Bronchial epithelial cell (primary cell): ENCODE measurements at regions not wholly inside any gene's neighbourhood (a gene's known extent, or its start where the extent isn't known, plus 50 kb on each side); places are given as distances from the start of the nearest gene placed in this dataset.

Experiments used
- DNase-seq: peaks from one replicate; pipeline ENCODE4 v3.0.0-alpha.2; 2010; ENCODE audit warnings: low read depth
- FAIRE-seq: peaks from 2 replicates; lab custom pipeline; 2011; peaks lifted over from hg19 to GRCh38; lab: Jason Lieb, UNC
- H3K27me3 ChIP-seq: 2 replicates; pipeline ENCODE4 v1.5.1; 2011; ENCODE audit warnings: low read length; ENCODE audit not compliant: control insufficient read depth, insufficient read depth
- H3K36me3 ChIP-seq: 2 replicates; pipeline ENCODE4 v1.5.1; 2011; ENCODE audit warnings: low read length; ENCODE audit not compliant: control insufficient read depth, insufficient read depth
- H3K4me3 ChIP-seq: 2 replicates; pipeline ENCODE4 v1.5.1; 2011; ENCODE audit warnings: mild to moderate bottlenecking, low read depth, low read length, control low read depth
- CTCF ChIP-seq: IDR thresholded peaks from 2 replicates; pipeline ENCODE4 v1.5.1; 2011; ENCODE audit warnings: mild to moderate bottlenecking, moderate library complexity, low read length, control low read depth, inconsistent platforms; ENCODE audit not compliant: insufficient read depth, severe bottlenecking

GRCh38 chr4:183392377-183392776, 52.1 kb upstream of the CDKN2AIP start:
- Histone ChIP-seq H3K27me3 (no peaks in the 10 kb centered on the region), H3K4me3 (no peak overlapping the region), H3K36me3 (no peaks in the 10 kb centered on the region)
- TF ChIP-seq CTCF, result no peak
- FAIRE-seq, result no peak
- DNase-seq, result no peak

GRCh38 chr4:183393446-183393845, 51.0 kb upstream of the CDKN2AIP start:
- FAIRE-seq (no peak), DNase-seq (no peak)
- no peaks in the 10 kb centered on the region for H3K36me3 ChIP-seq
- TF ChIP-seq CTCF, result no peak
- no peaks in the 10 kb centered on the region for H3K27me3 ChIP-seq
- no peak overlapping the region for H3K4me3 ChIP-seq

GRCh38 chr4:183394166-183394951, 50.1 kb upstream of the CDKN2AIP start:
- Histone ChIP-seq H3K4me3 (no peak overlapping the region), H3K36me3 (no peaks in the 10 kb centered on the region), H3K27me3 (no peaks in the 10 kb centered on the region)
- FAIRE-seq (no peak), DNase-seq (no peak)
- no peak for TF ChIP-seq CTCF
